ENCODE measurements at regions not wholly inside any gene's neighbourhood (a gene's known extent, or its start where the extent isn't known, plus 50 kb on each side); places are given as distances from the start of the nearest gene placed in this dataset.

- H2AK5ac ChIP-seq (ENCODE audit: insufficient read length, low read length) = no peak overlapping the region
- H3K9ac ChIP-seq (ENCODE audit: extremely low read depth, insufficient read length, low read length) = no peak overlapping the region
- H3K23me2 ChIP-seq (ENCODE audit: insufficient read length, low read depth, low read length, poor library complexity, severe bottlenecking) = no peaks in the 10 kb centered on the region
- H3K4me1 ChIP-seq (ENCODE audit: insufficient read depth, low read length) = no peaks in the 10 kb centered on the region
- Mint-ChIP-seq H3K9me3 (peaks cover 0 to 3% of the 10 kb centered on the region in 2 experiments; a peak in 2 of 5 replicates), H3K27me3 (ENCODE audit: low read depth) (no peaks in the 10 kb centered on the region), H3K27ac (no peak overlapping the region), H3K4me3 (no peak overlapping the region), H3K4me1 (no peaks in the 10 kb centered on the region), H3K36me3 (ENCODE audit: insufficient read depth in 1 of 3, low read depth in 3 of 3) (no peaks in the 10 kb centered on the region)
- H3K14ac ChIP-seq (ENCODE audit: insufficient read depth, low read length) = no peak overlapping the region
- H3K27ac ChIP-seq (ENCODE audit: insufficient read length, low read depth, low read length) = no peak overlapping the region
- no peak overlapping the region for H3T11ph ChIP-seq (ENCODE audit: low read length)
- no peak overlapping the region for H2BK120ac ChIP-seq (ENCODE audit: low read depth, low read length, poor library complexity, severe bottlenecking)
- H2AFZ ChIP-seq (ENCODE audit: low read length) = no peak overlapping the region
- H3K9me3 ChIP-seq (ENCODE audit: control insufficient read depth, low read depth, low read length) = no peaks in the 10 kb centered on the region
- no peaks in the 10 kb centered on the region for H3K79me1 ChIP-seq (ENCODE audit: insufficient read depth, low read depth, low read length, poor library complexity, severe bottlenecking)
- H4K8ac ChIP-seq (replicated peaks; ENCODE audit: insufficient read length, low read depth, low read length) = no peak overlapping the region
- no peak overlapping the region for H3K4me2 ChIP-seq (ENCODE audit: insufficient read depth, insufficient read length, low read length)
- H4K5ac ChIP-seq (ENCODE audit: insufficient read length, low read depth, low read length) = no peak overlapping the region
- H3K27me3 ChIP-seq (ENCODE audit: insufficient read depth, low read length) = no peaks in the 10 kb centered on the region
- no peak overlapping the region for H2BK5ac ChIP-seq (ENCODE audit: insufficient read length, low read length)
- H3K18ac ChIP-seq (ENCODE audit: insufficient read length, low read depth, low read length) = no peak overlapping the region
- no peak for TF ChIP-seq CTCF (conservative IDR thresholded peaks at IDR 0.05)
- H3K56ac ChIP-seq (ENCODE audit: insufficient read length, low read depth, low read length) = no peak overlapping the region
- no peak overlapping the region for H2BK15ac ChIP-seq (ENCODE audit: low read depth, low read length)
- no peak overlapping the region for H4K91ac ChIP-seq (ENCODE audit: insufficient read length, low read depth, low read length)
- no peak for DNase-seq
- no peak overlapping the region for H2BK20ac ChIP-seq (ENCODE audit: low read depth, low read length, poor library complexity, severe bottlenecking)
- H3K79me2 ChIP-seq (ENCODE audit: insufficient read depth, low read length) = no peaks in the 10 kb centered on the region
- H2BK12ac ChIP-seq (ENCODE audit: insufficient read length, low read depth, low read length) = no peak overlapping the region
- no peaks in the 10 kb centered on the region for H4K20me1 ChIP-seq (ENCODE audit: control insufficient read depth, insufficient read depth, insufficient read length)
- H3K23ac ChIP-seq (ENCODE audit: insufficient read length, low read depth, low read length) = no peak overlapping the region
- no peak overlapping the region for H3K4ac ChIP-seq (ENCODE audit: low read depth, low read length)
Observed at GRCh38 chr3:190774633-190775032, 87.9 kb downstream of the GMNC start.
